HAP-1 (cell line): ENCODE measurements at regions not wholly inside any gene's neighbourhood (a gene's known extent, or its start where the extent isn't known, plus 50 kb on each side); places are given as distances from the start of the nearest gene placed in this dataset.
"Not testable (repeated sequence)": the region's sequence is repeated elsewhere in the genome, so short reads cannot be mapped to it uniquely, and the experiment has no call there.

Experiments used
- DNase-seq, 2 experiments: peaks; one replicate each; pipeline ENCODE4 v3.0.0-alpha.2; 2016 to 2020; ENCODE audit warnings: low spot score in 2 of 2
- H3K27me3 ChIP-seq: fragments of 250-450 bp; sonication (Bioruptor Pico); 2 replicates; pipeline ENCODE4 v1.5.1; 2020; ENCODE audit warnings: low read depth, mild to moderate bottlenecking, moderate library complexity
- H3K36me3 ChIP-seq: fragments of 250-450 bp; sonication (Bioruptor Pico); replicated peaks from 2 replicates; pipeline ENCODE4 v1.5.1; 2020; ENCODE audit warnings: mild to moderate bottlenecking
- H3K4me1 ChIP-seq: fragments of 250-450 bp; sonication (Bioruptor Pico); 2 replicates; pipeline ENCODE4 v1.5.1; 2020; ENCODE audit warnings: mild to moderate bottlenecking
- H3K4me3 ChIP-seq: fragments of 250-450 bp; sonication (Bioruptor Pico); 2 replicates; pipeline ENCODE4 v1.5.1; 2020; ENCODE audit warnings: mild to moderate bottlenecking, moderate library complexity
- H3K9me3 ChIP-seq: fragments of 250-450 bp; sonication (Bioruptor Pico); 2 replicates; pipeline ENCODE4 v1.5.1; 2020; ENCODE audit warnings: mild to moderate bottlenecking, moderate library complexity
- in situ Hi-C: fragments of 300-500 bp; cut with MboI; formaldehyde crosslinking; loops from 3 replicates; pipeline ENCODE4 v1.14.3; 2020; ENCODE audit warnings: low sequenced_read_pairs, inconsistent platforms, mixed read lengths

DNA sequence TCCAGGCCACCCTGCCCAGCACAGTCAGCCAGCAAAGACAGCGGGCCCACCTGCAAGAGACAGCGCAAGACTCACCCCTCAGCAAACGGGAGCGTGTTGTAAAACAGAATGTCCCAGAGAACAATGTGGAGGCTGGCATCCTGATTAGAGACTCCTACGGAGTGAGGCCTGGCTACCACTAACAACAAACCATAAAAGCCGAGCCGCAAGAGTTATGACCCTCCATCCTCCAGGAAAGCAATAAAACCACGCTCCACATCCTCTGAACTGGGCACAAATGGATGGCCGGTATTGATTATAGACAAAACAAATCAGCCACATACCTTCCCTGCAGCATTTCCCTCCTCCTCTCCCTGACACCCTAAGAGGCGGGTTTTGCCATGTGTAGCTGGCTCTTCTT, 75.8 kb upstream of the LIPC start:
- no peaks in the 10 kb centered on the region for H3K4me1 ChIP-seq
- H3K4me3 ChIP-seq = no peak overlapping the region
- H3K36me3 ChIP-seq = no peaks in the 10 kb centered on the region
- in situ Hi-C loops = no loop called here
- no peak for DNase-seq
- H3K27me3 ChIP-seq = peaks cover 2% of the 10 kb centered on the region; the same call in 1 of the 2 replicates
- no peaks in the 10 kb centered on the region for H3K9me3 ChIP-seq

- Histone ChIP-seq H3K4me3 (no peak overlapping the region), H3K36me3 (no peaks in the 10 kb centered on the region), H3K9me3 (no peaks in the 10 kb centered on the region), H3K27me3 (peaks cover 2% of the 10 kb centered on the region; the same call in 1 of the 2 replicates), H3K4me1 (no peaks in the 10 kb centered on the region)
- DNase-seq = no peak
- in situ Hi-C loops = no loop called here
Observed at GRCh38 chr15:58357529-58358476, 74.0 kb upstream of the LIPC start.

DNA sequence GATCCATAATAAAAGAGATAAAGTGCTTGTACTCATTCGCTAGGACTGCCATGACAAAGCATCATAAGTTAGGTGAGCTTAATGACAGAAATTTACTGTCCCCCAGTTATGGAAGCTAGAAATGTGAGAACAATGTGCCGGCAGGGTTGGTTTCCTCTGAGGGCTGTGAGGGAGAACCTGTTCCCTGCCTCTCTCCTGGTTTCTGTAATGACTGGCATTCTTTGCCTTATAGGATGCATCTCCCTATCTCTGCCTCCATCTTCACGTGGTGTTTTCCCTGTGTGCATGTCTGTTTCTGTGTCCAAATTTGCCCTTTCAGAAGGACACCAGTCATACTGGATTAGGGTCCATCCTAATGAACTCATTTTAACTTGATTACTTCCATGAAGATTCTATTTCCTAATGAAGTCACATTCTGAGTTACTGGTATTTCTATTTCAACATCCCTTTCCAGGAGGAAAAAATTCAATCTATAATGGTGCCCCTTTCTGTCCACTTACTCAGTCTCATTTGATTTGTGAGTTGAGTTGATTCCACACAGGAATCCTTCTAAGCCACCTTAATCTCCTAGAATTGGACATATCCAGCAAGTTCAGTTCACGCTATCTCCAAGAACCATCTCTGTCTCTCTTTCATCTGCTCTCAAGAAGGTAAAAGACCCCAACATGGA, 71.2 kb upstream of the LIPC start:
- Histone ChIP-seq H3K4me3 (no peak overlapping the region), H3K9me3 (no peaks in the 10 kb centered on the region), H3K36me3 (no peaks in the 10 kb centered on the region), H3K27me3 (peaks cover 6% of the 10 kb centered on the region; the same call in 1 of the 2 replicates), H3K4me1 (no peaks in the 10 kb centered on the region)
- in situ Hi-C loops = no loop called here
- no peak for DNase-seq

GRCh38 chr15:58361273-58361759, 70.5 kb upstream of the LIPC start:
- peaks cover 6% of the 10 kb centered on the region; the same call in 1 of the 2 replicates for H3K27me3 ChIP-seq
- H3K4me3 ChIP-seq = no peak overlapping the region
- H3K36me3 ChIP-seq = no peaks in the 10 kb centered on the region
- DNase-seq = no peak
- H3K4me1 ChIP-seq = no peaks in the 10 kb centered on the region
- H3K9me3 ChIP-seq = no peaks in the 10 kb centered on the region
- in situ Hi-C loops = no loop called here

DNA sequence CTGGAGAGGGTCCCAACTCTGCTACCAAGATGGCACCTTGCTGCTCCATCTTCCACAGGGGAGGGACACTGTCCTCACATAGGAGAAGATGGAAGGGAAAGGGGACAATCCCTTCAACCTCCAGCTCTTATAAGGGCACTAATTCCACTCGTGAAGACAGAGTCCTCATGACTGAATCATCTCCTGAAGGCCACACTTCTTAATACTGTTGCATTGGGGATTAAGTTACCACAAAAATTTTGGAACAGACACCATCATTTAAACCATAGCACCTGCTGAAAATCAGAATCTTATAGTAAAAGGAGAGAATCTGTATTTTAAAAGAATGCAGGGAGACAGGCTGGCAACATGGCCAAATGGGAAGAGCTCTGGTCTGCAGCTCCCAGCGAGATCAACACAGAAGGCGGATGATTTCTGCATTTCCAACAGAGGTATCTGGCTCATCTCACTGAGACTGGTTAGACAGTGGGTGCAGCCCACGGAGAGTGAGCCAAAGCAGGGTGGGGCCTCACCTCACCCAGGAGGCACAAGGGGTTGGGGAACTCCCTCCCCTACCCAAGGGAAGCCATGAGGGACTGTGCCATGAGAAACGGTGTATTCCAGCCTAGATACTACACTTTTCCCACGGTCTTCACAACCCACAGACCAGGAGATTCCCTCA, 69.4 kb upstream of the LIPC start:
- H3K27me3 ChIP-seq = peaks cover 6% of the 10 kb centered on the region; the same call in 1 of the 2 replicates
- no peak overlapping the region for H3K4me3 ChIP-seq
- H3K36me3 ChIP-seq = no peaks in the 10 kb centered on the region
- no peaks in the 10 kb centered on the region for H3K4me1 ChIP-seq
- no peak for DNase-seq
- H3K9me3 ChIP-seq = no peaks in the 10 kb centered on the region
- in situ Hi-C loops = no loop called here

GRCh38 chr15:58363118-58363517, 68.7 kb upstream of the LIPC start:
- H3K4me1 ChIP-seq, H3K9me3 ChIP-seq, H3K27me3 ChIP-seq, H3K36me3 ChIP-seq, in situ Hi-C loops, H3K4me3 ChIP-seq, DNase-seq: not testable (repeated sequence)

DNA sequence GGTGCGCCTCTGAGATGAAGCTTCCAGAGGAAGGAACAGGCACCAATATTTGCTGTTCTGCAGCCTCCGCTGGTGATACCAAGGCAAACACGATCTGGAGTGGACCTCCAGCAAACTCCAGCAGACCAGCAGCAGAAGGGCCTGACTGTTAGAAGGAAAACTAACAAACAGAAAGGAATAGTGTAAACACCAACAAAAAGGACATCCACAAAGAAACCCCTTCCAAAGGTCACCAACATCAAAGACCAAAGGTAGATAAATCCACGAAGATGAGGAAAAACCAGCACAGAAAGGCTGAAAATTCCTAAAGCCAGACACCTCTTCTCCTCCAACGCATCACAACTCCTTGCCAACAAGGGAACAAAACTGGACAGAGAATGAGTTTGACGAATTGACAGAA, 68.1 kb upstream of the LIPC start:
- H3K9me3 ChIP-seq, H3K4me1 ChIP-seq, H3K36me3 ChIP-seq, H3K4me3 ChIP-seq, H3K27me3 ChIP-seq, in situ Hi-C loops, DNase-seq: not testable (repeated sequence)

GRCh38 chr15:58365098-58365497, 66.7 kb upstream of the LIPC start:
- H3K27me3 ChIP-seq, H3K4me1 ChIP-seq, DNase-seq, H3K36me3 ChIP-seq, H3K4me3 ChIP-seq, H3K9me3 ChIP-seq, in situ Hi-C loops: not testable (repeated sequence)

GRCh38 chr15:58369261-58369701, 62.5 kb upstream of the LIPC start:
- no peak overlapping the region for H3K4me3 ChIP-seq
- in situ Hi-C loops = no loop called here
- H3K27me3 ChIP-seq = peaks cover 4% of the 10 kb centered on the region; the same call in 1 of the 2 replicates
- DNase-seq = no peak
- no peaks in the 10 kb centered on the region for H3K9me3 ChIP-seq
- H3K36me3 ChIP-seq = no peaks in the 10 kb centered on the region
- H3K4me1 ChIP-seq = no peaks in the 10 kb centered on the region

GRCh38 chr15:58369956-58370355, 61.8 kb upstream of the LIPC start:
- no peaks in the 10 kb centered on the region for H3K9me3 ChIP-seq
- no peaks in the 10 kb centered on the region for H3K4me1 ChIP-seq
- in situ Hi-C loops = no loop called here
- H3K4me3 ChIP-seq = no peak overlapping the region
- DNase-seq = no peak
- peaks cover 4% of the 10 kb centered on the region; the same call in 1 of the 2 replicates for H3K27me3 ChIP-seq
- no peaks in the 10 kb centered on the region for H3K36me3 ChIP-seq

GRCh38 chr15:58374147-58374546, 57.6 kb upstream of the LIPC start:
- H3K4me3 ChIP-seq = no peak overlapping the region
- H3K27me3 ChIP-seq = no peaks in the 10 kb centered on the region; the same call in none of the 2 replicates
- in situ Hi-C loops = no loop called here

DNA sequence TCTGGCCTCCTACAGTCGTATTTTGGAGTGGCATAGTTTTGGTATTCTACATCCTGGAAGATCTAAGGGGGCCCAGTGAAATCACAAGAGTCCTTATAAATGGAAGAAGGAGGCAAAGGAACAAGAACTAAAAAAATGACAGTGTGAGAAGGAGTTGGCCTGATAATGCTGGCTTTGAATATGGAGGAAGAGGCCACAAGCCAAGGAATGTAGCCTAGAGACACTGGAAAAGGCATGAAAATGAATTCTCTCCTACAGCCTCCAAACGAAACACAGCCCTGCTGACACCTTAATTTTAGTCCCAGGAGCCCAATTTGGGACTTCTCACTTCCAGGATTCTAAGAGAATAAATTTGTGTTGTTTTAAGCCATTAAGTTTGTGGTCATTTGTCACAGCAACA, 54.6 kb upstream of the LIPC start:
- H3K4me1 ChIP-seq = no peaks in the 10 kb centered on the region
- H3K27me3 ChIP-seq = no peaks in the 10 kb centered on the region; the same call in none of the 2 replicates
- no peak for DNase-seq
- in situ Hi-C loops = no loop called here
- no peaks in the 10 kb centered on the region for H3K36me3 ChIP-seq
- no peak overlapping the region for H3K4me3 ChIP-seq
- no peaks in the 10 kb centered on the region for H3K9me3 ChIP-seq

More at GRCh38 chr15:58374147-58374546, 57.6 kb upstream of the LIPC start:
- no peak for DNase-seq
- Histone ChIP-seq H3K4me1 (no peaks in the 10 kb centered on the region), H3K36me3 (no peaks in the 10 kb centered on the region), H3K9me3 (no peaks in the 10 kb centered on the region)

DNA sequence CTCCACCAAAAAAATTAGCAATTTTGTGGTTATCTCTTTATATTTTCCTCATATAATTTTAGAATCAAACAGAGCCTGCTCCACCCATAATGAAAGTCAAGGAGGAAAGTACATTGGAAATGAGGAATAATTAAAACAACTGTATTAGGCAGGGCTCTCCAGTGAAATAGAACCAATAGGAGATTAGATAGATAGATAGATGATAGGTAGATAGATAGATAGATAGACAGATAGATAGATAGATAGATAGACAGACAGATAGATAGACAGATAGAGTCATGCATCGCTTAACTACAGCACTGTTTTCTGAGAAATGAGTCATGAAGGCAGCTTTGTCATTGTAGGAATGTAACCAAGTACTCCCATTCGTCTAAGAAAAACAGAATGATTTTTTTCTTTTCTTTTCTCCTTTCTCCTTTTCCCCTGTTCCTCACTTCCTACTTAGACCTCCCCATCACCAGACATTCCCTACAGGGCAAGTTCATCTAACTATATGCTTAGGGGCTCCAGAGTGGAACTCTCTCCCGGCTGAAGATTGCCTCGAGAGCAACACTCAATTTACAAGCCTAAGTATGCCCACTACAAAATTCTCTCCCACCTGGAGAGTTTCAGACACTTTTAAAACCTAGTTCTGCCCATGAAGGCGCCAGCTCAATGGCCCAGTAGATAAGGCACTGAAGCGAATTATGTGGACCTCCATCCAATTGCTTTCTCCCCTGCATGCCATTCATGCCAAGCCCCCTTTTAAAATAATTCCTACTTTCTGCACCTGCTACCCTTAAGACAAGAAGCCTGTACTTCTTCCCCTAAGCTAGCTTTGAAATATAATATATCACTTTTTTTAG, 53.3 kb upstream of the LIPC start:
- in situ Hi-C loops = no loop called here
- H3K9me3 ChIP-seq = no peaks in the 10 kb centered on the region
- H3K4me1 ChIP-seq = no peaks in the 10 kb centered on the region
- H3K27me3 ChIP-seq = no peaks in the 10 kb centered on the region; the same call in 1 of the 2 replicates
- no peaks in the 10 kb centered on the region for H3K36me3 ChIP-seq
- DNase-seq = no peak
- no peak overlapping the region for H3K4me3 ChIP-seq
